ENCODE measurements at regions not wholly inside any gene's neighbourhood (a gene's known extent, or its start where the extent isn't known, plus 50 kb on each side); places are given as distances from the start of the nearest gene placed in this dataset.

- TF ChIP-seq CTCF (IDR thresholded peaks at IDR 0.05) (no peak), POLR2A (IDR thresholded peaks at IDR 0.05) (no peak)
Measured at GRCh38 chr6:168765752-168766151, 324.8 kb downstream of the SMOC2 start.

All from body of pancreas (tissue), 4 donors.